ENCODE measurements at regions not wholly inside any gene's neighbourhood (a gene's known extent, or its start where the extent isn't known, plus 50 kb on each side); places are given as distances from the start of the nearest gene placed in this dataset.

GRCh38 chr2:52498077-52498750 lies 1269.4 kb upstream of the CHAC2 start:
- no peak for TF ChIP-seq EZH2 (optimal IDR thresholded peaks at IDR 0.05; ENCODE audit: low read depth, low read length)
- TF ChIP-seq, protein P1, sequence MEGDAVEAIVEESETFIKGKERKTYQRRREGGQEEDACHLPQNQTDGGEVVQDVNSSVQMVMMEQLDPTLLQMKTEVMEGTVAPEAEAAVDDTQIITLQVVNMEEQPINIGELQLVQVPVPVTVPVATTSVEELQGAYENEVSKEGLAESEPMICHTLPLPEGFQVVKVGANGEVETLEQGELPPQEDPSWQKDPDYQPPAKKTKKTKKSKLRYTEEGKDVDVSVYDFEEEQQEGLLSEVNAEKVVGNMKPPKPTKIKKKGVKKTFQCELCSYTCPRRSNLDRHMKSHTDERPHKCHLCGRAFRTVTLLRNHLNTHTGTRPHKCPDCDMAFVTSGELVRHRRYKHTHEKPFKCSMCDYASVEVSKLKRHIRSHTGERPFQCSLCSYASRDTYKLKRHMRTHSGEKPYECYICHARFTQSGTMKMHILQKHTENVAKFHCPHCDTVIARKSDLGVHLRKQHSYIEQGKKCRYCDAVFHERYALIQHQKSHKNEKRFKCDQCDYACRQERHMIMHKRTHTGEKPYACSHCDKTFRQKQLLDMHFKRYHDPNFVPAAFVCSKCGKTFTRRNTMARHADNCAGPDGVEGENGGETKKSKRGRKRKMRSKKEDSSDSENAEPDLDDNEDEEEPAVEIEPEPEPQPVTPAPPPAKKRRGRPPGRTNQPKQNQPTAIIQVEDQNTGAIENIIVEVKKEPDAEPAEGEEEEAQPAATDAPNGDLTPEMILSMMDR (IDR thresholded peaks at IDR 0.05; ENCODE audit: low read length): no peak
